KOPT-K1 (cell line): ENCODE measurements at regions not wholly inside any gene's neighbourhood (a gene's known extent, or its start where the extent isn't known, plus 50 kb on each side); places are given as distances from the start of the nearest gene placed in this dataset.

ENCODE experiments used
- H3K27ac ChIP-seq: fragments of 200-600 bp; sonication (generic); 2 replicates; pipeline ENCODE4 v1.5.1; 2016; ENCODE audit warnings: antibody characterized with exemption, mild to moderate bottlenecking, low read depth, low read length; ENCODE audit not compliant: poor library complexity, severe bottlenecking
- H3K36me3 ChIP-seq: fragments of 200-600 bp; sonication (generic); 2 replicates; pipeline ENCODE4 v1.5.1; 2017; ENCODE audit warnings: antibody characterized with exemption, mild to moderate bottlenecking, low read length, moderate library complexity; ENCODE audit not compliant: insufficient read depth
- H3K9me3 ChIP-seq: fragments of 200-600 bp; sonication (generic); 2 replicates; pipeline ENCODE4 v1.5.1; 2017; ENCODE audit warnings: antibody characterized with exemption, low read length, mild to moderate bottlenecking; ENCODE audit not compliant: insufficient read depth, poor library complexity, severe bottlenecking

- Histone ChIP-seq H3K27ac (no peak overlapping the region), H3K9me3 (no peaks in the 10 kb centered on the region), H3K36me3 (no peaks in the 10 kb centered on the region)
Observed at GRCh38 chr13:88369866-88370265, 698.7 kb downstream of the SLITRK5 start.

GRCh38 chr13:88376760-88377388 is 705.7 kb downstream of the SLITRK5 start:
- Histone ChIP-seq H3K27ac (no peak overlapping the region), H3K36me3 (no peaks in the 10 kb centered on the region), H3K9me3 (no peaks in the 10 kb centered on the region)

GRCh38 chr13:88377852-88378251 is 706.7 kb downstream of the SLITRK5 start:
- no peaks in the 10 kb centered on the region for H3K36me3 ChIP-seq
- no peak overlapping the region for H3K27ac ChIP-seq
- no peaks in the 10 kb centered on the region for H3K9me3 ChIP-seq

GRCh38 chr13:88384542-88384941 is 713.4 kb downstream of the SLITRK5 start:
- H3K9me3 ChIP-seq = no peaks in the 10 kb centered on the region
- H3K36me3 ChIP-seq = no peaks in the 10 kb centered on the region
- H3K27ac ChIP-seq = no peak overlapping the region

GRCh38 chr13:88395804-88396203 is 724.6 kb downstream of the SLITRK5 start:
- no peaks in the 10 kb centered on the region for H3K9me3 ChIP-seq

GRCh38 chr13:88411696-88412095 is 740.5 kb downstream of the SLITRK5 start:
- H3K27ac ChIP-seq = no peak overlapping the region
- H3K9me3 ChIP-seq = no peaks in the 10 kb centered on the region
- no peaks in the 10 kb centered on the region for H3K36me3 ChIP-seq

More at GRCh38 chr13:88395804-88396203, 724.6 kb downstream of the SLITRK5 start:
- Histone ChIP-seq H3K36me3 (no peaks in the 10 kb centered on the region), H3K27ac (no peak overlapping the region)

GRCh38 chr13:88417801-88418200 is 746.6 kb downstream of the SLITRK5 start:
- Histone ChIP-seq H3K36me3 (no peaks in the 10 kb centered on the region), H3K27ac (no peak overlapping the region)

GRCh38 chr13:88424463-88424862 is 753.3 kb downstream of the SLITRK5 start:
- Histone ChIP-seq H3K9me3 (peaks cover 4% of the 10 kb centered on the region), H3K27ac (no peak overlapping the region), H3K36me3 (no peaks in the 10 kb centered on the region)

More at GRCh38 chr13:88417801-88418200, 746.6 kb downstream of the SLITRK5 start:
- H3K9me3 ChIP-seq = no peaks in the 10 kb centered on the region

GRCh38 chr13:88426661-88427060 is 755.5 kb downstream of the SLITRK5 start:
- Histone ChIP-seq H3K9me3 (peaks cover 4% of the 10 kb centered on the region), H3K27ac (no peak overlapping the region), H3K36me3 (no peaks in the 10 kb centered on the region)

- H3K9me3 ChIP-seq = peaks cover 4% of the 10 kb centered on the region
- no peak overlapping the region for H3K27ac ChIP-seq
- no peaks in the 10 kb centered on the region for H3K36me3 ChIP-seq
Observed at GRCh38 chr13:88429862-88430261, 758.7 kb downstream of the SLITRK5 start.

GRCh38 chr13:88434953-88435352 is 763.8 kb downstream of the SLITRK5 start:
- H3K9me3 ChIP-seq = no peaks in the 10 kb centered on the region

GRCh38 chr13:88436974-88437373 is 765.8 kb downstream of the SLITRK5 start:
- Histone ChIP-seq H3K9me3 (no peaks in the 10 kb centered on the region), H3K27ac (no peak overlapping the region), H3K36me3 (no peaks in the 10 kb centered on the region)

More at GRCh38 chr13:88434953-88435352, 763.8 kb downstream of the SLITRK5 start:
- Histone ChIP-seq H3K27ac (no peak overlapping the region), H3K36me3 (no peaks in the 10 kb centered on the region)

GRCh38 chr13:88450515-88450914 is 779.3 kb downstream of the SLITRK5 start:
- Histone ChIP-seq H3K9me3 (no peaks in the 10 kb centered on the region), H3K27ac (no peak overlapping the region), H3K36me3 (no peaks in the 10 kb centered on the region)

GRCh38 chr13:88456151-88456550 is 785.0 kb downstream of the SLITRK5 start:
- H3K36me3 ChIP-seq = no peaks in the 10 kb centered on the region
- H3K27ac ChIP-seq = no peak overlapping the region
- no peaks in the 10 kb centered on the region for H3K9me3 ChIP-seq

- H3K36me3 ChIP-seq = no peaks in the 10 kb centered on the region
- H3K9me3 ChIP-seq = no peaks in the 10 kb centered on the region
- H3K27ac ChIP-seq = no peak overlapping the region
Observed at GRCh38 chr13:88459331-88459730, 788.2 kb downstream of the SLITRK5 start.

GRCh38 chr13:88461272-88462009 is 790.3 kb downstream of the SLITRK5 start:
- Histone ChIP-seq H3K9me3 (no peaks in the 10 kb centered on the region), H3K27ac (no peak overlapping the region), H3K36me3 (no peaks in the 10 kb centered on the region)
